ENCODE measurements at regions not wholly inside any gene's neighbourhood (a gene's known extent, or its start where the extent isn't known, plus 50 kb on each side); places are given as distances from the start of the nearest gene placed in this dataset.

DNA sequence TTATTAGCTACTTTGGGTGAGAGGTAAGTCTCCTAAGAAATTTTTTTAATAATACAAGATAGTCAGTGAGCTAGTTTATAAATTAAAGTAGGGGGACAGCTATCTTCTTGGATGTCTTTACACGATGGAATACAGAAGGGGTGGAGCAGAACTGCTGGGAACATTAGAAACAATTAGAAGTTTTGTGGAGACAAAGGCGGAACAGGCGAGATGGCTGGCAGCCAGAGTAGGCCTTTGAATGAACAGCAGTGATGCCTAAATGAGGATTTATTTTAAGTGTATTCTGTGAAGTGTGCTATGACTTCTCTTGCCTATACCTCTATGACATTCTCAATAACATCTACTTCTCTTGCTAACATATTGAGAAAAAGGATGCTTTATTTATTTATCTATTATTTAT lies 1345.3 kb upstream of the SEL1L start:
- H3K4me1 ChIP-seq = no peaks in the 10 kb centered on the region
- H3K27ac Mint-ChIP-seq (ENCODE audit: unreplicated experiment) = no peak overlapping the region
- no peaks in the 10 kb centered on the region for H3K27me3 ChIP-seq (replicated peaks; ENCODE audit: control insufficient read depth, insufficient read depth, low read length)
- DNase-seq = no peak
- H3K36me3 Mint-ChIP-seq (ENCODE audit: insufficient read depth, unreplicated experiment) = no peaks in the 10 kb centered on the region
- intact Hi-C loops (cut with micrococcal nuclease; ENCODE audit: unreplicated experiment) = no loop called here
- POLR2A ChIA-PET = no interaction called here
- H3K4me3 ChIP-seq (ENCODE audit: low read depth, low read length) = no peak overlapping the region
- CTCF ChIA-PET = no interaction called here
- H3K9me3 ChIP-seq = no peaks in the 10 kb centered on the region
- H3K27me3 Mint-ChIP-seq (ENCODE audit: insufficient read depth, unreplicated experiment) = no peaks in the 10 kb centered on the region
- BruUV-seq (replicated peaks) = no TSS peak
- H3K4me3 Mint-ChIP-seq (ENCODE audit: unreplicated experiment) = no peak overlapping the region
- no peaks in the 10 kb centered on the region for H3K9me3 Mint-ChIP-seq (ENCODE audit: unreplicated experiment)
- H3K36me3 ChIP-seq (ENCODE audit: control insufficient read depth, insufficient read depth, low read length) = no peaks in the 10 kb centered on the region
- TF ChIP-seq CTCF (IDR thresholded peaks at IDR 0.05; ENCODE audit: insufficient read depth in 1 of 2, low read depth in 1 of 2, low read length in 1 of 2, severe bottlenecking in 1 of 2, unreplicated experiment in 1 of 2) = no peak
- no peaks in the 10 kb centered on the region for H3K4me1 Mint-ChIP-seq (ENCODE audit: low read depth, unreplicated experiment)

- no TSS peak for BruUV-seq (replicated peaks)
- H3K27me3 ChIP-seq (replicated peaks; ENCODE audit: control insufficient read depth, insufficient read depth, low read length) = no peaks in the 10 kb centered on the region
- Mint-ChIP-seq H3K36me3 (ENCODE audit: insufficient read depth, unreplicated experiment) (no peaks in the 10 kb centered on the region), H3K9me3 (ENCODE audit: unreplicated experiment) (no peaks in the 10 kb centered on the region), H3K27me3 (ENCODE audit: insufficient read depth, unreplicated experiment) (no peaks in the 10 kb centered on the region), H3K4me1 (ENCODE audit: low read depth, unreplicated experiment) (no peaks in the 10 kb centered on the region), H3K4me3 (ENCODE audit: unreplicated experiment) (no peak overlapping the region), H3K27ac (ENCODE audit: unreplicated experiment) (no peak overlapping the region)
- CTCF ChIA-PET = no interaction called here
- DNase-seq = no peak
- intact Hi-C loops (cut with micrococcal nuclease; ENCODE audit: unreplicated experiment) = no loop called here
- no peak for TF ChIP-seq CTCF (IDR thresholded peaks at IDR 0.05; ENCODE audit: insufficient read depth in 1 of 2, low read depth in 1 of 2, low read length in 1 of 2, severe bottlenecking in 1 of 2, unreplicated experiment in 1 of 2)
- POLR2A ChIA-PET = no interaction called here
- no peaks in the 10 kb centered on the region for H3K36me3 ChIP-seq (ENCODE audit: control insufficient read depth, insufficient read depth, low read length)
- no peaks in the 10 kb centered on the region for H3K9me3 ChIP-seq
- H3K4me3 ChIP-seq (ENCODE audit: low read depth, low read length) = no peak overlapping the region
- H3K4me1 ChIP-seq = no peaks in the 10 kb centered on the region
These were observed 1346.4 kb upstream of the SEL1L start for GRCh38 chr14:82879949-82880535.

GRCh38 chr14:82886670-82887069 lies 1353.0 kb upstream of the SEL1L start:
- no peak for TF ChIP-seq CTCF (IDR thresholded peaks at IDR 0.05; ENCODE audit: insufficient read depth in 1 of 2, low read depth in 1 of 2, low read length in 1 of 2, severe bottlenecking in 1 of 2, unreplicated experiment in 1 of 2)
- Histone ChIP-seq H3K9me3 (no peaks in the 10 kb centered on the region), H3K4me1 (no peaks in the 10 kb centered on the region), H3K36me3 (ENCODE audit: control insufficient read depth, insufficient read depth, low read length) (no peaks in the 10 kb centered on the region), H3K4me3 (ENCODE audit: low read depth, low read length) (no peak overlapping the region), H3K27me3 (replicated peaks; ENCODE audit: control insufficient read depth, insufficient read depth, low read length) (no peaks in the 10 kb centered on the region)
- H3K36me3 Mint-ChIP-seq (ENCODE audit: insufficient read depth, unreplicated experiment) = no peaks in the 10 kb centered on the region
- no peaks in the 10 kb centered on the region for H3K4me1 Mint-ChIP-seq (ENCODE audit: low read depth, unreplicated experiment)
- no peak for DNase-seq
- POLR2A ChIA-PET = no interaction called here
- no TSS peak for BruUV-seq (replicated peaks)
- intact Hi-C loops (cut with micrococcal nuclease; ENCODE audit: unreplicated experiment) = no loop called here
- peaks cover 3% of the 10 kb centered on the region for H3K27me3 Mint-ChIP-seq (ENCODE audit: insufficient read depth, unreplicated experiment)
- no peak overlapping the region for H3K4me3 Mint-ChIP-seq (ENCODE audit: unreplicated experiment)
- H3K27ac Mint-ChIP-seq (ENCODE audit: unreplicated experiment) = no peak overlapping the region
- CTCF ChIA-PET = no interaction called here
- no peaks in the 10 kb centered on the region for H3K9me3 Mint-ChIP-seq (ENCODE audit: unreplicated experiment)

Measured in Caco-2 (cell line).